ENCODE measurements at regions not wholly inside any gene's neighbourhood (a gene's known extent, or its start where the extent isn't known, plus 50 kb on each side); places are given as distances from the start of the nearest gene placed in this dataset.

DNA sequence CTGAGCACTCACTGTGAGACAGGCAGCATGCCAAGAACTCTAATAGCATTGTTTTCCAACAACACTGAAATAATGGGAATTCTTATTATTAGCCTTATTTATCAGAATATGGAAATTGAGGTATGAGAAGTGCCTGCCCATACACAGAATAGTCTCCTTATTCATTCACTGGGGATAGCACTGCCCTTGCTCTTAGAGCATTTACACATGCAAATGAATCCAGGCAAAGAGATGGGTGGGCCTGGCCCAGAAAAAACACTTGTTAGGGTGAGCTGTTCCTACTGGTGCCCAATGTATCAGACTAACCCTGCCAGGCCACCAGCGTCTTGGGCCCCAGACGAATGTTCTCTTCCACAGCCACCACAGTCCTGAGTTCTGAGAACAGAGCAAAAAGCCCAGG, 112.9 kb downstream of the TUBA3C start:
- Histone ChIP-seq H3K4ac (ENCODE audit: low read depth, low read length) (no peak overlapping the region), H3K56ac (ENCODE audit: extremely low read depth, insufficient read depth, low read length) (no peak overlapping the region), H4K5ac (ENCODE audit: low read depth, low read length) (no peak overlapping the region), H3K9ac (ENCODE audit: low read depth, low read length) (no peak overlapping the region), H3K4me2 (ENCODE audit: low read depth, low read length) (no peak overlapping the region), H2AFZ (replicated peaks; ENCODE audit: low read length, poor library complexity) (no peak overlapping the region), H4K91ac (ENCODE audit: insufficient read depth, low read depth, low read length) (no peak overlapping the region), H3K14ac (replicated peaks; ENCODE audit: low read depth, low read length) (no peak overlapping the region), H2BK20ac (ENCODE audit: low read depth, low read length) (no peak overlapping the region), H3K36me3 (ENCODE audit: control insufficient read depth, insufficient read depth, low read length) (no peaks in the 10 kb centered on the region), H2BK5ac (ENCODE audit: low read depth, low read length, poor library complexity, severe bottlenecking) (no peak overlapping the region), H4K8ac (ENCODE audit: low read depth in 2 of 2, low read length in 2 of 2) (no peak overlapping the region), H3K79me1 (ENCODE audit: low read depth in 1 of 2, low read length in 2 of 2) (no peaks in the 10 kb centered on the region), H3K18ac (ENCODE audit: low read depth, low read length) (no peak overlapping the region), H2AK9ac (replicated peaks; ENCODE audit: low read depth, low read length, poor library complexity) (no peak overlapping the region), H3K27me3 (ENCODE audit: control insufficient read depth, insufficient read depth, low read length) (no peaks in the 10 kb centered on the region), H3K9me1 (ENCODE audit: insufficient read depth, low read length) (no peaks in the 10 kb centered on the region), H2AK5ac (ENCODE audit: low read depth, low read length) (no peak overlapping the region), H3K4me1 (ENCODE audit: control insufficient read depth, insufficient read depth, low read length) (no peaks in the 10 kb centered on the region), H3K9me3 (ENCODE audit: control insufficient read depth, insufficient read depth, low read length) (peaks cover 19% of the 10 kb centered on the region; the same call in 1 of the 2 replicates), H2BK120ac (ENCODE audit: low read depth, low read length) (no peak overlapping the region), H3K4me3 (ENCODE audit: insufficient read depth, low read depth, low read length) (no peak overlapping the region), H4K20me1 (ENCODE audit: insufficient read depth, low read length) (no peaks in the 10 kb centered on the region), H2BK15ac (ENCODE audit: low read depth, low read length) (no peak overlapping the region), H3K27ac (ENCODE audit: insufficient read depth, low read length) (no peak overlapping the region), H3K23ac (ENCODE audit: low read depth, low read length) (no peak overlapping the region)
- no CpG with 5 or more reads among the region's 2 CpGs for WGBS, 2 experiments (ENCODE audit: extremely low coverage in 2 of 2, insufficient read length in 1 of 2)
- ChIA-PET POLR2A (ENCODE audit: unreplicated experiment) (no interaction called here), CTCF (no interaction called here)
- dilution Hi-C loops (cut with HindIII; ENCODE audit: low sequenced_read_pairs, unreplicated experiment), result no loop called here
- ATAC-seq (ENCODE audit: low read depth), result no peak
- TF ChIP-seq USF2 (IDR thresholded peaks at IDR 0.05; ENCODE audit: low read depth, low read length), result no peak
- no peak for TF ChIP-seq POLR2A (IDR thresholded peaks at IDR 0.05; ENCODE audit: low read depth, low read length)
- no peak for TF ChIP-seq MAFK (IDR thresholded peaks at IDR 0.05; ENCODE audit: low read depth, low read length)
- TF ChIP-seq ELK1 (IDR thresholded peaks at IDR 0.05; ENCODE audit: borderline replicate concordance, low read depth, low read length), result no peak
- no peak for TF ChIP-seq RFX5 (IDR thresholded peaks at IDR 0.05; ENCODE audit: low read depth, low read length)
- TF ChIP-seq BHLHE40 (IDR thresholded peaks at IDR 0.05; ENCODE audit: low read depth, low read length), result no peak
- no peak for TF ChIP-seq RCOR1 (IDR thresholded peaks at IDR 0.05; ENCODE audit: insufficient replicate concordance, low read length)
- no peak for TF ChIP-seq NFE2L2 (IDR thresholded peaks at IDR 0.05; ENCODE audit: low read depth, low read length)
- TF ChIP-seq, protein P1, sequence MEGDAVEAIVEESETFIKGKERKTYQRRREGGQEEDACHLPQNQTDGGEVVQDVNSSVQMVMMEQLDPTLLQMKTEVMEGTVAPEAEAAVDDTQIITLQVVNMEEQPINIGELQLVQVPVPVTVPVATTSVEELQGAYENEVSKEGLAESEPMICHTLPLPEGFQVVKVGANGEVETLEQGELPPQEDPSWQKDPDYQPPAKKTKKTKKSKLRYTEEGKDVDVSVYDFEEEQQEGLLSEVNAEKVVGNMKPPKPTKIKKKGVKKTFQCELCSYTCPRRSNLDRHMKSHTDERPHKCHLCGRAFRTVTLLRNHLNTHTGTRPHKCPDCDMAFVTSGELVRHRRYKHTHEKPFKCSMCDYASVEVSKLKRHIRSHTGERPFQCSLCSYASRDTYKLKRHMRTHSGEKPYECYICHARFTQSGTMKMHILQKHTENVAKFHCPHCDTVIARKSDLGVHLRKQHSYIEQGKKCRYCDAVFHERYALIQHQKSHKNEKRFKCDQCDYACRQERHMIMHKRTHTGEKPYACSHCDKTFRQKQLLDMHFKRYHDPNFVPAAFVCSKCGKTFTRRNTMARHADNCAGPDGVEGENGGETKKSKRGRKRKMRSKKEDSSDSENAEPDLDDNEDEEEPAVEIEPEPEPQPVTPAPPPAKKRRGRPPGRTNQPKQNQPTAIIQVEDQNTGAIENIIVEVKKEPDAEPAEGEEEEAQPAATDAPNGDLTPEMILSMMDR (conservative IDR thresholded peaks at IDR 0.05; ENCODE audit: low read depth, low read length), result no peak
- TF ChIP-seq CEBPB (IDR thresholded peaks at IDR 0.05; ENCODE audit: low read depth, low read length), result no peak
- no peak for TF ChIP-seq SMC3 (IDR thresholded peaks at IDR 0.05; ENCODE audit: low read depth, low read length)
- no peak for TF ChIP-seq MXI1 (IDR thresholded peaks at IDR 0.05; ENCODE audit: borderline replicate concordance, low read depth, low read length)
- no peak for TF ChIP-seq FOS (IDR thresholded peaks at IDR 0.05; ENCODE audit: low read depth, low read length)
- no peak for TF ChIP-seq RAD21 (IDR thresholded peaks at IDR 0.05; ENCODE audit: low read length)
- no TSS peak for BruUV-seq (replicated peaks)
- in situ Hi-C loops (cut with MboI; ENCODE audit: low sequenced_read_pairs), result no loop called here
- no peak for DNase-seq
- intact Hi-C loops (cut with micrococcal nuclease), result no loop called here
